ENCODE measurements at regions not wholly inside any gene's neighbourhood (a gene's known extent, or its start where the extent isn't known, plus 50 kb on each side); places are given as distances from the start of the nearest gene placed in this dataset.

DNA sequence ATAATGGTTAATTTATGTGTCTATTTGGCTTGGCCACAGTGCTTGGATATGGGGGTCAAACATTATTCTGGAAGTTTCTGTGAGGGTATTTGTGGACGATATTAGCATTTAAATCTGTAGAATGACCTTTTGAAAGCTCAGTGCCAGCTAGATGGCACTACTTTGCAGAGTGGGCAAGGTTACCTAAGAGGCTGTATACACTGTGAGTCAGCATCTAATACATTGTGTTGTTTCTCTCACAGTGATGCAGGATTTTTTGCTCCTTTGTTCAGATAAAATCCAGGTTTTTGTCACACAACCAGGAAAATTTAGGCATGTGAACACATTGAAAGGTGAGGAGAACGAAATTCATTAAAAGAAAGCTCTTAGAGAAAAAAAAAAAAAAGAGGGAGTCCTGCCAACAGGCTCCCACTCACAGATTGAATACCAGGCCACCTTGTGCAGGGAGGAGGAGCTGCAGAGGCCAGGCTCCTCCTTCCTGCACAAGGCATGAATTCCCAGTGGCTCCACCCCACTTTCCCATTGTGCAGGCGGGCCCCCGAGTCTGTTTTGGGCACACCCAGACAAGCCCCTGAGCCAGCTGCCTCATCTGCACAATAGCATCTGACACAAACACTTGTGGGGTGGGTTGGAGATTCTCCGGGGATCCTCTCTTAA is 551.0 kb upstream of the ATXN8OS start:
- TF ChIP-seq, protein P1, sequence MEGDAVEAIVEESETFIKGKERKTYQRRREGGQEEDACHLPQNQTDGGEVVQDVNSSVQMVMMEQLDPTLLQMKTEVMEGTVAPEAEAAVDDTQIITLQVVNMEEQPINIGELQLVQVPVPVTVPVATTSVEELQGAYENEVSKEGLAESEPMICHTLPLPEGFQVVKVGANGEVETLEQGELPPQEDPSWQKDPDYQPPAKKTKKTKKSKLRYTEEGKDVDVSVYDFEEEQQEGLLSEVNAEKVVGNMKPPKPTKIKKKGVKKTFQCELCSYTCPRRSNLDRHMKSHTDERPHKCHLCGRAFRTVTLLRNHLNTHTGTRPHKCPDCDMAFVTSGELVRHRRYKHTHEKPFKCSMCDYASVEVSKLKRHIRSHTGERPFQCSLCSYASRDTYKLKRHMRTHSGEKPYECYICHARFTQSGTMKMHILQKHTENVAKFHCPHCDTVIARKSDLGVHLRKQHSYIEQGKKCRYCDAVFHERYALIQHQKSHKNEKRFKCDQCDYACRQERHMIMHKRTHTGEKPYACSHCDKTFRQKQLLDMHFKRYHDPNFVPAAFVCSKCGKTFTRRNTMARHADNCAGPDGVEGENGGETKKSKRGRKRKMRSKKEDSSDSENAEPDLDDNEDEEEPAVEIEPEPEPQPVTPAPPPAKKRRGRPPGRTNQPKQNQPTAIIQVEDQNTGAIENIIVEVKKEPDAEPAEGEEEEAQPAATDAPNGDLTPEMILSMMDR (IDR thresholded peaks at IDR 0.05): no peak
- TF ChIP-seq PHF8 (IDR thresholded peaks at IDR 0.05; ENCODE audit: borderline replicate concordance, low read depth): no peak
- TF ChIP-seq EP300 (IDR thresholded peaks at IDR 0.05): no peak
- TF ChIP-seq POLR2A (IDR thresholded peaks at IDR 0.05; ENCODE audit: low read length): no peak
- TF ChIP-seq, protein P2, sequence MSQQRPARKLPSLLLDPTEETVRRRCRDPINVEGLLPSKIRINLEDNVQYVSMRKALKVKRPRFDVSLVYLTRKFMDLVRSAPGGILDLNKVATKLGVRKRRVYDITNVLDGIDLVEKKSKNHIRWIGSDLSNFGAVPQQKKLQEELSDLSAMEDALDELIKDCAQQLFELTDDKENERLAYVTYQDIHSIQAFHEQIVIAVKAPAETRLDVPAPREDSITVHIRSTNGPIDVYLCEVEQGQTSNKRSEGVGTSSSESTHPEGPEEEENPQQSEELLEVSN (IDR thresholded peaks at IDR 0.05; ENCODE audit: borderline replicate concordance, low read depth): no peak
- no peak for TF ChIP-seq ZFP36 (IDR thresholded peaks at IDR 0.05; ENCODE audit: borderline replicate concordance, partially characterized antibody)
- no peak for TF ChIP-seq MAFK (IDR thresholded peaks at IDR 0.05; ENCODE audit: partially characterized antibody)
- no peak for TF ChIP-seq RFX5 (IDR thresholded peaks at IDR 0.05)
- TF ChIP-seq SMC3 (IDR thresholded peaks at IDR 0.05): no peak
- no peak for TF ChIP-seq RAD21 (conservative IDR thresholded peaks at IDR 0.05 in 1 of 2, IDR thresholded peaks at IDR 0.05 in 1 of 2)
- no peak for TF ChIP-seq FOSB (CRISPR knock-in tag; IDR thresholded peaks at IDR 0.05)
